HCT116 (cell line): ENCODE measurements at regions not wholly inside any gene's neighbourhood (a gene's known extent, or its start where the extent isn't known, plus 50 kb on each side); places are given as distances from the start of the nearest gene placed in this dataset.

Source experiments
- CTCF ChIP-seq, 3 experiments: fragments of 200-600 bp in 1 of 3; sonication (generic) in 1 of 3; IDR thresholded peaks in 2 of 3; conservative IDR thresholded peaks in 1 of 3; 2 replicates each; pipeline ENCODE4 v1.5.1; 2012 to 2017; ENCODE audit warnings: low read depth in 2 of 3, low read length in 2 of 3, antibody characterized with exemption in 1 of 3, borderline replicate concordance in 1 of 3, control low read depth in 1 of 3, mild to moderate bottlenecking in 1 of 3, mixed read lengths in 1 of 3, mixed run types in 1 of 3, moderate library complexity in 1 of 3; ENCODE audit not compliant: insufficient read depth in 1 of 3
- REST ChIP-seq: IDR thresholded peaks from 2 replicates; pipeline ENCODE4 v1.6.1; 2012; ENCODE audit warnings: low read depth

GRCh38 chr5:98453296-98453695 is 320.2 kb upstream of the RGMB start:
- TF ChIP-seq CTCF (IDR thresholded peaks at IDR 0.05 in 2 of 3, conservative IDR thresholded peaks at IDR 0.05 in 1 of 3; ENCODE audit: borderline replicate concordance in 1 of 3, insufficient read depth in 1 of 3, low read depth in 2 of 3, low read length in 2 of 3) (no peak), REST (no peak)
